ENCODE measurements at regions not wholly inside any gene's neighbourhood (a gene's known extent, or its start where the extent isn't known, plus 50 kb on each side); places are given as distances from the start of the nearest gene placed in this dataset.
"Not testable (repeated sequence)": the region's sequence is repeated elsewhere in the genome, so short reads cannot be mapped to it uniquely, and the experiment has no call there.

- H3K4me3 ChIP-seq (ENCODE audit: low read depth in 1 of 2, low read length in 2 of 2); H3K27me3 ChIP-seq (ENCODE audit: low read depth, low read length); H3K36me3 ChIP-seq (ENCODE audit: control insufficient read depth in 1 of 2, insufficient read depth in 2 of 2, low read length in 2 of 2); H3K27ac ChIP-seq (ENCODE audit: low read length); H3K9me3 ChIP-seq (ENCODE audit: control insufficient read depth in 1 of 2, low read length in 2 of 2); H3K4me1 ChIP-seq (ENCODE audit: control insufficient read depth in 1 of 2, insufficient read depth in 2 of 2, low read length in 2 of 2): not testable (repeated sequence)
These were observed 192.1 kb upstream of the ANK3 start for GRCh38 chr10:60581782-60582181.

GRCh38 chr10:60578217-60578616 is 188.5 kb upstream of the ANK3 start:
- Histone ChIP-seq H3K4me3 (ENCODE audit: low read depth in 1 of 2, low read length in 2 of 2) (no peak overlapping the region), H3K4me1 (ENCODE audit: control insufficient read depth in 1 of 2, insufficient read depth in 2 of 2, low read length in 2 of 2) (peaks cover 9 to 13% of the 10 kb centered on the region in 2 donors), H3K27me3 (ENCODE audit: low read depth, low read length) (no peaks in the 10 kb centered on the region), H3K27ac (ENCODE audit: low read length) (no peak overlapping the region), H3K36me3 (ENCODE audit: control insufficient read depth in 1 of 2, insufficient read depth in 2 of 2, low read length in 2 of 2) (no peaks in the 10 kb centered on the region), H3K9me3 (ENCODE audit: control insufficient read depth in 1 of 2, low read length in 2 of 2) (no peaks in the 10 kb centered on the region)

GRCh38 chr10:60576130-60577069 is 186.7 kb upstream of the ANK3 start:
- no peaks in the 10 kb centered on the region for H3K36me3 ChIP-seq (ENCODE audit: control insufficient read depth in 1 of 2, insufficient read depth in 2 of 2, low read length in 2 of 2)
- peak overlapping the region; percentile 17 to 40 for H3K4me3 ChIP-seq (ENCODE audit: low read depth in 1 of 2, low read length in 2 of 2)
- H3K27ac ChIP-seq (ENCODE audit: low read length): peak overlapping the region; percentile 65
- no peaks in the 10 kb centered on the region for H3K9me3 ChIP-seq (ENCODE audit: control insufficient read depth in 1 of 2, low read length in 2 of 2)
- no peaks in the 10 kb centered on the region for H3K27me3 ChIP-seq (ENCODE audit: low read depth, low read length)
- peaks cover 9 to 13% of the 10 kb centered on the region in 2 donors for H3K4me1 ChIP-seq (ENCODE audit: control insufficient read depth in 1 of 2, insufficient read depth in 2 of 2, low read length in 2 of 2)

DNA sequence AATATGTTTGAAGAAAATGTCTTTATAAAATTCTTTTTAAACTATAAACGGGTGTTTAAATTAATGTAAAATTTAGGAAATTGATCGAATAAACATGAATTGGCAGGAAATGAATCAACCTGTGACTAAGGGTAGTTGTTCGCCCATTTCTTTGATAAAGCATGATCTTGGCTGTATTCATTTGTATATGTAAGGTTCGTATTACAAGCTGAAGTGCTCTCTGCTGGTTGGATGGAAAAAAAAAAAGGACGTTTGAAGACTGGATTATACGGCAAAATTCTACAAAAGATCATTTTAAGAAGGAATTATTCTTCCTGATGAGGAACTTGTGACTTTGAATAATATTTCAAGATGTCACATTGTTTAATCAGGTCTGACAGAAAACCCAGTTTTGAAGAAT is 185.4 kb upstream of the ANK3 start:
- Histone ChIP-seq H3K36me3 (ENCODE audit: control insufficient read depth in 1 of 2, insufficient read depth in 2 of 2, low read length in 2 of 2) (no peaks in the 10 kb centered on the region), H3K27ac (ENCODE audit: low read length) (no peak overlapping the region), H3K9me3 (ENCODE audit: control insufficient read depth in 1 of 2, low read length in 2 of 2) (no peaks in the 10 kb centered on the region), H3K27me3 (ENCODE audit: low read depth, low read length) (no peaks in the 10 kb centered on the region), H3K4me1 (ENCODE audit: control insufficient read depth in 1 of 2, insufficient read depth in 2 of 2, low read length in 2 of 2) (peaks cover 9 to 13% of the 10 kb centered on the region in 2 donors), H3K4me3 (ENCODE audit: low read depth in 1 of 2, low read length in 2 of 2) (no peak overlapping the region)

DNA sequence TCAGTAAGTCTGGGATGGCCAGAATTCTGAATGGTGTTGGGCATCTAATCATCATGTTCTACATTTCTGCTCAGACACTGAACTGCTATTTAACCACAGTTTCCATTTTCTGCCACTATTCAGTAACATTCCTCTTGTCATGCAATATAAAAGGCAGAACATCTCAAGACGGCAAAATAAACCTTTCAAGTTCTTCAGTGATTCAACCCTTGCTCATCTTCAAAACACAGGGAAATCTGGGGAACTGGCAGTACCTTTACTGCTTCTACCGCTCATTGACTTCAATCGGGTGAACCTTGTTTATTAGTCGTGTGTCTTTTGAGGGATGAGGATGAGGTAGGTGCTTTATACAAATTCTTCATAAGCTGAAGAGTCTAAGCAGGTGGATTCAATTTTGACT is 184.7 kb upstream of the ANK3 start:
- Histone ChIP-seq H3K27me3 (ENCODE audit: low read depth, low read length) (no peaks in the 10 kb centered on the region), H3K4me3 (ENCODE audit: low read depth in 1 of 2, low read length in 2 of 2) (no peak overlapping the region), H3K9me3 (ENCODE audit: control insufficient read depth in 1 of 2, low read length in 2 of 2) (no peaks in the 10 kb centered on the region), H3K27ac (ENCODE audit: low read length) (no peak overlapping the region), H3K4me1 (ENCODE audit: control insufficient read depth in 1 of 2, insufficient read depth in 2 of 2, low read length in 2 of 2) (peaks cover 9 to 13% of the 10 kb centered on the region in 2 donors), H3K36me3 (ENCODE audit: control insufficient read depth in 1 of 2, insufficient read depth in 2 of 2, low read length in 2 of 2) (no peaks in the 10 kb centered on the region)

GRCh38 chr10:60573336-60573735 is 183.7 kb upstream of the ANK3 start:
- Histone ChIP-seq H3K27me3 (ENCODE audit: low read depth, low read length) (no peaks in the 10 kb centered on the region), H3K27ac (ENCODE audit: low read length) (peak overlapping the region; percentile 17), H3K4me3 (ENCODE audit: low read depth in 1 of 2, low read length in 2 of 2) (peak overlapping the region in 1 of 2 donors; percentile 64)

DNA sequence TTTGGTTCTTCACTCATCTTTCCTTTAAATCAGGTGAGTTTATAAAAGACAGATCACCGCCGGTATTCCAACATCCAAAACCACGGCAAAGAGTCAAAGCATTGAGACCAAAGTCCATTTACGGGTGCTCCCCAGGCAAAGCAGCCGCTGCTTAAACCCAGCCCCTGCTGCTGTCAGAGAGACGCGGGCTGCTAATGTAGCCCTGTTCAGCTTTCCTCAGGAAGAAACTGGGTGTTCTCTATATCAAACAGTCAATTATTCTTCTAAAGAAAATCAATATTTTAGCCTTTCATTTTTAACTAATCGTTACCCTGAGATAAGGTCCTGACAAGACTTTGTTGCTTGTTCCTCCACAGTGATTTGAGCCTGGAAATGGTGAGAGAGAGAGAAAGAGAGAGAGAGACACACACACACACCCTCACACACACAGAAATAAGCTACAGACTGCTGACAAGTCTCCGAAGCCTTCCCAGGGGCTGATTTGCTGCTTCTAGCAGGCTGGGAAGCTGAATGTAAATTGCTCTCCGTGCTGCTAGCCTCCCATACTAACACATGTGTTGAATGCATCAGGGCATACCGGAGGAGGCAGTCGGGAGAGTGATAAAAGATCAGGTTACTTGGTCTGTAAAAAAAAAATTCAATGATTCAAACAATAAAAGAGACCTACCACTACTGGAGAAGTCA is 183.0 kb upstream of the ANK3 start:
- Histone ChIP-seq H3K9me3 (ENCODE audit: control insufficient read depth in 1 of 2, low read length in 2 of 2) (no peaks in the 10 kb centered on the region), H3K4me1 (ENCODE audit: control insufficient read depth in 1 of 2, insufficient read depth in 2 of 2, low read length in 2 of 2) (peaks cover 9 to 13% of the 10 kb centered on the region in 2 donors), H3K27ac (ENCODE audit: low read length) (peak overlapping the region; percentile 68), H3K36me3 (ENCODE audit: control insufficient read depth in 1 of 2, insufficient read depth in 2 of 2, low read length in 2 of 2) (no peaks in the 10 kb centered on the region), H3K27me3 (ENCODE audit: low read depth, low read length) (no peaks in the 10 kb centered on the region), H3K4me3 (ENCODE audit: low read depth in 1 of 2, low read length in 2 of 2) (peak overlapping the region; percentile 61 to 64)

More at GRCh38 chr10:60573336-60573735, 183.7 kb upstream of the ANK3 start:
- Histone ChIP-seq H3K4me1 (ENCODE audit: control insufficient read depth in 1 of 2, insufficient read depth in 2 of 2, low read length in 2 of 2) (peaks cover 9 to 13% of the 10 kb centered on the region in 2 donors), H3K36me3 (ENCODE audit: control insufficient read depth in 1 of 2, insufficient read depth in 2 of 2, low read length in 2 of 2) (no peaks in the 10 kb centered on the region), H3K9me3 (ENCODE audit: control insufficient read depth in 1 of 2, low read length in 2 of 2) (no peaks in the 10 kb centered on the region)

DNA sequence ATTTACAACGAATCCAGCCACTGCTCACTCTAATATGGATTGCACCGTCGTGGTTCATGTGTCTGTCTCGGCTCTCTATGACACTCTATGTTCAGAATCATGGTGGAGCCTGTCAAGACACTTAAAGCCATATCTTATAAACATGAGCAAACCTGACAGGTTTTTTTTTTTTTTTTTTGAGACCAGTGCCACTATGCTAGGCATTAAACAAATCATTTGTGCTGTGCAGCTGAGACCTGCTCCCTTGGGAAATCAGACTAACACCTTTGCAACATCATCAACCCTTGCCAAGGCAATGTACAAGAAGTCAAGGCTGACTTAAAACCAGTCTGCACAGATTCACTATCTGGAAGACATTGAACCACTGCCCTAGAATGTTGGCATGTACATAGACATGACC is 181.2 kb upstream of the ANK3 start:
- Histone ChIP-seq H3K9me3 (ENCODE audit: control insufficient read depth in 1 of 2, low read length in 2 of 2) (peaks cover 0 to 9% of the 10 kb centered on the region in 2 donors), H3K27ac (ENCODE audit: low read length) (no peak overlapping the region), H3K4me3 (ENCODE audit: low read depth in 1 of 2, low read length in 2 of 2) (peak overlapping the region in 1 of 2 donors; percentile 61), H3K27me3 (ENCODE audit: low read depth, low read length) (no peaks in the 10 kb centered on the region), H3K4me1 (ENCODE audit: control insufficient read depth in 1 of 2, insufficient read depth in 2 of 2, low read length in 2 of 2) (peaks cover 0 to 5% of the 10 kb centered on the region in 2 donors), H3K36me3 (ENCODE audit: control insufficient read depth in 1 of 2, insufficient read depth in 2 of 2, low read length in 2 of 2) (no peaks in the 10 kb centered on the region)

DNA sequence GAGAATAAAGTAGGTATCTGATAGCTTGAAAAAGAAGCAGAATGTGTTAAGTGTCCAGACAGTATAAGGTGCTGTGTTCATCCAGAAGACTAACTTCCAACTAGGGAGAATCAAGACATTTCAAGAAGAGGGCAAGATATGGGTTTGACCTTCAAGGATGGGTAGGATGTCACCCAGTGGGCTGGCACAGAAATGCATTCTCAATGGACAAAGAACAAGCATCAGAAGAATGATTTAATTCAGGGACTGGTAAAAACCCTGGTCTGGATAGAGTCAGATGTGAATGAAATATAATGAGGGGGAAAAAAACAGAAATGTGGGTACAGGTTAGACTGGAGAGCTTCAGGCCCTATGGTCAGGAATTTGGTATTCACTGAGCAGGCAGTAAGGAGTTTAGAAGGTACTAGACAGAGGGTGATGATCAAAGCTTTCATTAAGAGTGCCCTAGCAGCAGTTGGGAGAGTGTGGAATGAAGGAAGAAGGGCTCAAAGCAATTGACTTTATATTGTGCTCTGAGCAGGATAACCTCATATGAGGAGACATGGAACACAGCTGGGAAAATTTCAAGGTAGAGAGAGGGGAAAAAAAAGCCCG is 180.7 kb upstream of the ANK3 start:
- Histone ChIP-seq H3K27ac (ENCODE audit: low read length) (no peak overlapping the region), H3K4me3 (ENCODE audit: low read depth in 1 of 2, low read length in 2 of 2) (peak overlapping the region in 1 of 2 donors; percentile 61), H3K9me3 (ENCODE audit: control insufficient read depth in 1 of 2, low read length in 2 of 2) (peaks cover 0 to 9% of the 10 kb centered on the region in 2 donors), H3K36me3 (ENCODE audit: control insufficient read depth in 1 of 2, insufficient read depth in 2 of 2, low read length in 2 of 2) (no peaks in the 10 kb centered on the region), H3K27me3 (ENCODE audit: low read depth, low read length) (no peaks in the 10 kb centered on the region), H3K4me1 (ENCODE audit: control insufficient read depth in 1 of 2, insufficient read depth in 2 of 2, low read length in 2 of 2) (peaks cover 0 to 5% of the 10 kb centered on the region in 2 donors)

- no peak overlapping the region for H3K27ac ChIP-seq (ENCODE audit: low read length)
- peak overlapping the region in 1 of 2 donors; percentile 61 for H3K4me3 ChIP-seq (ENCODE audit: low read depth in 1 of 2, low read length in 2 of 2)
- no peaks in the 10 kb centered on the region for H3K27me3 ChIP-seq (ENCODE audit: low read depth, low read length)
These were observed 180.0 kb upstream of the ANK3 start for GRCh38 chr10:60569681-60570080.

GRCh38 chr10:60566096-60566495 is 176.4 kb upstream of the ANK3 start:
- no peaks in the 10 kb centered on the region for H3K36me3 ChIP-seq (ENCODE audit: control insufficient read depth in 1 of 2, insufficient read depth in 2 of 2, low read length in 2 of 2)
- no peak overlapping the region for H3K27ac ChIP-seq (ENCODE audit: low read length)
- H3K9me3 ChIP-seq (ENCODE audit: control insufficient read depth in 1 of 2, low read length in 2 of 2): peaks cover 0 to 9% of the 10 kb centered on the region in 2 donors
- no peak overlapping the region for H3K4me3 ChIP-seq (ENCODE audit: low read depth in 1 of 2, low read length in 2 of 2)
- H3K4me1 ChIP-seq (ENCODE audit: control insufficient read depth in 1 of 2, insufficient read depth in 2 of 2, low read length in 2 of 2): peaks cover 0 to 4% of the 10 kb centered on the region in 2 donors
- no peaks in the 10 kb centered on the region for H3K27me3 ChIP-seq (ENCODE audit: low read depth, low read length)

More at GRCh38 chr10:60569681-60570080, 180.0 kb upstream of the ANK3 start:
- H3K9me3 ChIP-seq (ENCODE audit: control insufficient read depth in 1 of 2, low read length in 2 of 2): peaks cover 0 to 9% of the 10 kb centered on the region in 2 donors
- H3K4me1 ChIP-seq (ENCODE audit: control insufficient read depth in 1 of 2, insufficient read depth in 2 of 2, low read length in 2 of 2): peaks cover 0 to 5% of the 10 kb centered on the region in 2 donors
- no peaks in the 10 kb centered on the region for H3K36me3 ChIP-seq (ENCODE audit: control insufficient read depth in 1 of 2, insufficient read depth in 2 of 2, low read length in 2 of 2)
